ENCODE measurements at regions not wholly inside any gene's neighbourhood (a gene's known extent, or its start where the extent isn't known, plus 50 kb on each side); places are given as distances from the start of the nearest gene placed in this dataset.

- TF ChIP-seq CTCF (IDR thresholded peaks at IDR 0.05) (no peak), POLR2A (IDR thresholded peaks at IDR 0.05; ENCODE audit: low read depth) (no peak), POLR2AphosphoS5 (IDR thresholded peaks at IDR 0.05) (no peak)
Measured at GRCh38 chr20:48131581-48131980, 346.3 kb upstream of the SULF2 start.
